HG02588 (cell line): ENCODE measurements at regions not wholly inside any gene's neighbourhood (a gene's known extent, or its start where the extent isn't known, plus 50 kb on each side); places are given as distances from the start of the nearest gene placed in this dataset.

Experiments
- ATAC-seq: cut with Tn5 transposase; IDR thresholded peaks from one replicate; pipeline ENCODE4 v1.9.1; 2021; ENCODE audit warnings: mild to moderate bottlenecking, moderate library complexity; ENCODE audit not compliant: unreplicated experiment

DNA sequence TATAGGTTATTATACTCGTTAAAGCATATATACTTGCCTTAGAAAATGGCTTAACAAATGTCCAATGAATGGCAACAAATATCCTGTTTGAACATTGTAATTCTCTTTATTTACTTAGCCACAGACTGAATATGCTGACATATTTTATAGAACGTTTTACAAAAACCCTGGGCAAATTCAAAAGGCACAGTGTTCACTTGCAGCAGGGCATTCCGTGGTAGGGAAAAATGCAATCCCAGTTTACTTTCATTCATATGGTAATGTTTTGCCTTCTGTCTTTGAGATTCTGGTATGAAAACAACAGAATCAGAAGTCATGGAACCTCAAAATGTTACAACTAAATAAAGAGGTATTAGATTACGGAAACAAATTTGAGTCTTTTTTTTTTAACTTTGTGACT is 56.2 kb upstream of the MYCBP2 start:
- no peak for ATAC-seq

DNA sequence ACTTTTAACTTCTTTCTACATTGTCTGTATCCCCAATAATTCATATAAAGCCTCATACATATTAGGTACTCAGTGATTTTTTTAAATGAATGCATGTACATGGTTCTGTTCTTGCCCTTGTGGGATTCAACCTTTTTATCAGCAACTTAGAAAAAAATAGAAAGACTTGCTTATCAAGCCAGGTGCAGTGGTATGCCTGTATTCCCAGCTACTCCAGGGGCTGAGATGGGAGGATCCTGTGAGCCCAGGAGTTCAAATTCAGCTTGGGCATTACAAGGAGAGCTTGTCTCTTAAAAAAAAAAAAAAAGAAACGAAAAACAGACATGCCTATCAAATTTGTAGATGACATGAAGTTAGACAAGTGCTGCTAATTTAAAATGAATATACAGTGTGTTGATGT is 54.2 kb upstream of the MYCBP2 start:
- no peak for ATAC-seq

DNA sequence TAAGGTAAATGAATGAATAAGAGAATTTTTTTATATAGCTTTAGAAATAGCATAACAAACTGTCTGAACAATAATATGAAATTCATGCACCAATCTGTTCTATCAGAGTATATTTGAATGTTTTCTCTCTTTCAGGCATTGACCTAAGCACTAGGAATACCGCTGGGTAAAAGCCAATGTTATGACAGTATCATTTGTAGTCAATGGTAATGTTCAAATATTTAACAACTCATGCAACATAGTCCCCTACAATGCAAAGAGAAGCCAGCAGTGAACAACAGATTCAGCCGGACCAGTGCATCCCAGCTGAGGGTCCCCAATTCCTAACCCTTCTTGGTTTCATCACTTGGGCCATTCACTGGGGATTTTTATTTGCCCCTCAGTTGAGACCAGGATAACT is 52.6 kb upstream of the MYCBP2 start:
- no peak for ATAC-seq

DNA sequence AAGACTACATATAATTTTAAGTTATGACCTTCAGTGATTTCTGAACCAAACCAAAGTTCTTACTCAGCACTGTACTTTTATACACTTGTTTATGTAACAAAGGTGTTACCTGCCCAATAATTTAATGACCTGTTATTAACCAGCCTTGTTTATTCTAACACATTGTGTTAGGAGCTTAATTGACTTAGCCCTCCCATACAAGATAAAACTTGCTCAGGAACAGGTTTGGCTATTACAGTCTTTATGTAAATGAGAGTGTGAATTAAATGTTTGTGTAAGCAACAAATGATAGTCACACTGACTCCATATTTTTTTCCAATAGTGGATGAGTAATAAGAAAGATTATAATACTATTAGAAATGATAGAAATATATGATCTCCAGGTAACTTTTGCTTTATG is 51.8 kb upstream of the MYCBP2 start:
- ATAC-seq, result no peak

DNA sequence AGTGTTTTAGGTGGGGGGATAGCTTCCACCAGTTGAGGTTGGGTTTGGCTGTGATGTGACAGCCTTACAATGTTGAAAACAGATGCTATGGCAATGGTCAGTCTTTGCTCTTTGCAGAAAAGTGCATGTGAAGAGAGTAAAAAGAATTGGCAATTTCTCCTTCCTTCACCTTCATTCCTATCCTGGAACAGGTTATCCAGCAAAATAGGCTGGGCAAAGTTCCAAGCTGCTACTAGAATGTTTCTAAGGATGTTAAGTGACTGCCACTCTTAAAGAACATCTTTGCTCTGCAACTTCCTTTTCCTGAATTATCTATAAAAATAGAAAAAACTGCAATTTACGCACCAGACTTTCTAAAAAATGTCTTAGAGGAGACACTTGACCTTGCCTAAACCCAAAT is 50.1 kb upstream of the MYCBP2 start:
- ATAC-seq, result no peak
